GM18867 (cell line): ENCODE measurements at regions not wholly inside any gene's neighbourhood (a gene's known extent, or its start where the extent isn't known, plus 50 kb on each side); places are given as distances from the start of the nearest gene placed in this dataset.
"Not testable (repeated sequence)": the region's sequence is repeated elsewhere in the genome, so short reads cannot be mapped to it uniquely, and the experiment has no call there.

Source experiments
- ATAC-seq: cut with Tn5 transposase; IDR thresholded peaks from one replicate; pipeline ENCODE4 v1.9.1; 2021; ENCODE audit warnings: mild to moderate bottlenecking, moderate library complexity; ENCODE audit not compliant: unreplicated experiment

- ATAC-seq, result no peak
Observed at GRCh38 chr20:52447225-52447551, 255.6 kb upstream of the ZFP64 start.

- ATAC-seq, result no peak
Observed at GRCh38 chr20:52446421-52447224, 255.0 kb upstream of the ZFP64 start.

- ATAC-seq, result no peak
Observed at GRCh38 chr20:52444455-52444854, 252.9 kb upstream of the ZFP64 start.

GRCh38 chr20:52443874-52444273 is 252.3 kb upstream of the ZFP64 start:
- no peak for ATAC-seq

GRCh38 chr20:52441710-52442109 is 250.1 kb upstream of the ZFP64 start:
- no peak for ATAC-seq

GRCh38 chr20:52439375-52439774 is 247.8 kb upstream of the ZFP64 start:
- no peak for ATAC-seq

- no peak for ATAC-seq
Observed at GRCh38 chr20:52438326-52438963, 246.9 kb upstream of the ZFP64 start.

- ATAC-seq, result no peak
Observed at GRCh38 chr20:52434453-52434852, 242.9 kb upstream of the ZFP64 start.

- ATAC-seq, result no peak
Observed at GRCh38 chr20:52434041-52434425, 242.5 kb upstream of the ZFP64 start.

- no peak for ATAC-seq
Observed at GRCh38 chr20:52433326-52434040, 241.9 kb upstream of the ZFP64 start.

- no peak for ATAC-seq
Observed at GRCh38 chr20:52432740-52433139, 241.2 kb upstream of the ZFP64 start.

- ATAC-seq, result no peak
Observed at GRCh38 chr20:52429029-52429428, 237.4 kb upstream of the ZFP64 start.

- ATAC-seq, result no peak
Observed at GRCh38 chr20:52427960-52428359, 236.4 kb upstream of the ZFP64 start.

- ATAC-seq, result no peak
Observed at GRCh38 chr20:52426856-52427255, 235.3 kb upstream of the ZFP64 start.

GRCh38 chr20:52425701-52426100 is 234.1 kb upstream of the ZFP64 start:
- ATAC-seq, result no peak

- no peak for ATAC-seq
Observed at GRCh38 chr20:52425253-52425652, 233.7 kb upstream of the ZFP64 start.

- not testable (repeated sequence) for ATAC-seq
Observed at GRCh38 chr20:52424357-52424942, 232.9 kb upstream of the ZFP64 start.

GRCh38 chr20:52423536-52424140 is 232.1 kb upstream of the ZFP64 start:
- ATAC-seq, result not testable (repeated sequence)

- no peak for ATAC-seq
Observed at GRCh38 chr20:52422574-52423336, 231.2 kb upstream of the ZFP64 start.

- ATAC-seq, result no peak
Observed at GRCh38 chr20:52420805-52421204, 229.2 kb upstream of the ZFP64 start.
